Suprapubic skin (tissue), 4 donors: ENCODE measurements at regions not wholly inside any gene's neighbourhood (a gene's known extent, or its start where the extent isn't known, plus 50 kb on each side); places are given as distances from the start of the nearest gene placed in this dataset.
"Not testable (repeated sequence)": the region's sequence is repeated elsewhere in the genome, so short reads cannot be mapped to it uniquely, and the experiment has no call there.

Experiments used
- POLR2A ChIP-seq, 2 donors: fragments of 450-650 bp; IDR thresholded peaks; one replicate each; pipeline ENCODE4 v1.6.1; 2017; ENCODE audit warnings: antibody characterized with exemption in 2 of 2, mild to moderate bottlenecking in 2 of 2, moderate library complexity in 2 of 2
- POLR2AphosphoS5 ChIP-seq, 3 donors: sonication (generic); formaldehyde crosslinking; IDR thresholded peaks; one replicate each; pipeline ENCODE4 v1.6.1; 2017; ENCODE audit warnings: antibody characterized with exemption in 3 of 3
- TF ChIP-seq, protein P1 (sequence below), 2 donors: fragments of 200-600 bp in 1 of 2; fragments of 450-650 bp in 1 of 2; sonication (generic) in 1 of 2; IDR thresholded peaks; one replicate each; pipeline ENCODE4 v1.5.1; 2016 to 2019; ENCODE audit warnings: antibody characterized with exemption in 2 of 2, mild to moderate bottlenecking in 1 of 2, moderate library complexity in 1 of 2

DNA sequence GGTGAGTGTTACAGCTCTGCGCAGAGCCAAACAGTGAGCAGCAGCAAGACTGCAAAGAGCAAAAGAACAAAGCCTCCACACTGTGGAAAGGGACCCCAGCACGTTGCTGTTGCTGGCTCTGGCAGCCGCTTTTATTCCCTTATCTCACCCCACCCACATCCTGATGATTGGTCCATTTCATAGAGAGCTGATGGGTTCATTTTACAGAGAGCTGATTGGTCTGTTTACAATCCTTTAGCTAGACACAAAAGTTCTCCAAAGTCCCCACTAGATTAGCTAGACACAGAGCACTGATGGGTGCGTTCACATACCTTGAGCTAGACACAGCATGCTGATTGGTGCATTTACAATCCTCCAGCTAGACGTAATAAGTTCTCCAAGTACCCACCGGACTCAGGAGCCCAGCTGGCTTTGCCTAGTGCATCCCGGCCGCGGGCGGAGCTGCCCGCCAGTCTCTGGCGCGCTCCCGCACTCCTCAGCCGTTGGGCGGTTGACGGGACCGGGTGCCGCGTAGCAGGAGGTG, 291.4 kb upstream of the PRSS16 start:
- TF ChIP-seq, protein P1, sequence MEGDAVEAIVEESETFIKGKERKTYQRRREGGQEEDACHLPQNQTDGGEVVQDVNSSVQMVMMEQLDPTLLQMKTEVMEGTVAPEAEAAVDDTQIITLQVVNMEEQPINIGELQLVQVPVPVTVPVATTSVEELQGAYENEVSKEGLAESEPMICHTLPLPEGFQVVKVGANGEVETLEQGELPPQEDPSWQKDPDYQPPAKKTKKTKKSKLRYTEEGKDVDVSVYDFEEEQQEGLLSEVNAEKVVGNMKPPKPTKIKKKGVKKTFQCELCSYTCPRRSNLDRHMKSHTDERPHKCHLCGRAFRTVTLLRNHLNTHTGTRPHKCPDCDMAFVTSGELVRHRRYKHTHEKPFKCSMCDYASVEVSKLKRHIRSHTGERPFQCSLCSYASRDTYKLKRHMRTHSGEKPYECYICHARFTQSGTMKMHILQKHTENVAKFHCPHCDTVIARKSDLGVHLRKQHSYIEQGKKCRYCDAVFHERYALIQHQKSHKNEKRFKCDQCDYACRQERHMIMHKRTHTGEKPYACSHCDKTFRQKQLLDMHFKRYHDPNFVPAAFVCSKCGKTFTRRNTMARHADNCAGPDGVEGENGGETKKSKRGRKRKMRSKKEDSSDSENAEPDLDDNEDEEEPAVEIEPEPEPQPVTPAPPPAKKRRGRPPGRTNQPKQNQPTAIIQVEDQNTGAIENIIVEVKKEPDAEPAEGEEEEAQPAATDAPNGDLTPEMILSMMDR (IDR thresholded peaks at IDR 0.05), result not testable (repeated sequence)
- TF ChIP-seq POLR2A, POLR2AphosphoS5 (IDR thresholded peaks at IDR 0.05): not testable (repeated sequence)
